HPDE6-E6E7 (cell line): ENCODE measurements at regions not wholly inside any gene's neighbourhood (a gene's known extent, or its start where the extent isn't known, plus 50 kb on each side); places are given as distances from the start of the nearest gene placed in this dataset.
A peak's percentile ranks its signal among the peaks of the same experiment; 100 is the strongest.

Experiments
- DNase-seq: peaks from one replicate; pipeline ENCODE4 v3.0.0; 2011; ENCODE audit warnings: missing footprints; ENCODE audit errors: extremely low spot score

- DNase-seq = no peak
These were observed 135.7 kb upstream of the ZNF648 start for GRCh38 chr1:182196897-182197870.

- no peak for DNase-seq
These were observed 134.2 kb upstream of the ZNF648 start for GRCh38 chr1:182195733-182196132.

GRCh38 chr1:182193908-182194550 is 132.5 kb upstream of the ZNF648 start:
- no peak for DNase-seq

GRCh38 chr1:182192966-182193365 is 131.5 kb upstream of the ZNF648 start:
- no peak for DNase-seq

GRCh38 chr1:182192215-182192614 is 130.7 kb upstream of the ZNF648 start:
- DNase-seq = no peak

GRCh38 chr1:182191381-182192115 is 130.0 kb upstream of the ZNF648 start:
- DNase-seq = no peak

GRCh38 chr1:182189535-182190066 is 128.1 kb upstream of the ZNF648 start:
- no peak for DNase-seq

GRCh38 chr1:182186757-182187146 is 125.2 kb upstream of the ZNF648 start:
- no peak for DNase-seq

GRCh38 chr1:182185842-182186756 is 124.6 kb upstream of the ZNF648 start:
- DNase-seq = peak; percentile 88

- no peak for DNase-seq
These were observed 123.6 kb upstream of the ZNF648 start for GRCh38 chr1:182185136-182185535.

GRCh38 chr1:182183606-182184005 is 122.1 kb upstream of the ZNF648 start:
- no peak for DNase-seq

GRCh38 chr1:182182311-182182710 is 120.8 kb upstream of the ZNF648 start:
- no peak for DNase-seq

- DNase-seq = peak; percentile 63
These were observed 119.7 kb upstream of the ZNF648 start for GRCh38 chr1:182181167-182181572.

GRCh38 chr1:182175361-182175931 is 113.9 kb upstream of the ZNF648 start:
- peak; percentile 63 for DNase-seq

GRCh38 chr1:182174513-182174855 is 113.0 kb upstream of the ZNF648 start:
- no peak for DNase-seq

- no peak for DNase-seq
These were observed 112.4 kb upstream of the ZNF648 start for GRCh38 chr1:182173808-182174512.

GRCh38 chr1:182172699-182173098 is 111.2 kb upstream of the ZNF648 start:
- DNase-seq = no peak

- no peak for DNase-seq
These were observed 109.5 kb upstream of the ZNF648 start for GRCh38 chr1:182170891-182171461.

- DNase-seq = no peak
These were observed 107.7 kb upstream of the ZNF648 start for GRCh38 chr1:182169203-182169602.

GRCh38 chr1:182166750-182167149 is 105.2 kb upstream of the ZNF648 start:
- no peak for DNase-seq
